Nucleus accumbens (tissue), 56 donors: ENCODE measurements at regions not wholly inside any gene's neighbourhood (a gene's known extent, or its start where the extent isn't known, plus 50 kb on each side); places are given as distances from the start of the nearest gene placed in this dataset.
A peak's percentile ranks its signal among the peaks of the same experiment; 100 is the strongest.

ENCODE experiments used
- DNase-seq, 56 donors: peaks; one replicate each; lab custom pipeline; 2025; lab: John Stamatoyannopoulos, UW

GRCh38 chr18:41706301-41706700 is 248.7 kb upstream of the PIK3C3 start:
- DNase-seq: no peak

- DNase-seq: peak in 1 of 56 donors; percentile 0
Observed at GRCh38 chr18:41703744-41704530, 251.1 kb upstream of the PIK3C3 start.

GRCh38 chr18:41700416-41700815 is 254.6 kb upstream of the PIK3C3 start:
- no peak for DNase-seq

- no peak for DNase-seq
Observed at GRCh38 chr18:41695441-41695840, 259.6 kb upstream of the PIK3C3 start.

- DNase-seq: no peak
Observed at GRCh38 chr18:41693008-41693407, 262.0 kb upstream of the PIK3C3 start.

GRCh38 chr18:41690332-41691127 is 264.5 kb upstream of the PIK3C3 start:
- DNase-seq: no peak

- DNase-seq: no peak
Observed at GRCh38 chr18:41687138-41687537, 267.9 kb upstream of the PIK3C3 start.

GRCh38 chr18:41681138-41681880 is 273.7 kb upstream of the PIK3C3 start:
- no peak for DNase-seq

- no peak for DNase-seq
Observed at GRCh38 chr18:41674506-41674905, 280.5 kb upstream of the PIK3C3 start.

- DNase-seq: no peak
Observed at GRCh38 chr18:41666231-41666630, 288.8 kb upstream of the PIK3C3 start.

GRCh38 chr18:41665210-41665609 is 289.8 kb upstream of the PIK3C3 start:
- DNase-seq: no peak

GRCh38 chr18:41660654-41661053 is 294.4 kb upstream of the PIK3C3 start:
- no peak for DNase-seq

GRCh38 chr18:41659438-41660130 is 295.4 kb upstream of the PIK3C3 start:
- DNase-seq: no peak

GRCh38 chr18:41657189-41657588 is 297.8 kb upstream of the PIK3C3 start:
- no peak for DNase-seq

GRCh38 chr18:41655074-41655473 is 300.0 kb upstream of the PIK3C3 start:
- no peak for DNase-seq

GRCh38 chr18:41647914-41648313 is 307.1 kb upstream of the PIK3C3 start:
- DNase-seq: no peak

- DNase-seq: no peak
Observed at GRCh38 chr18:41646915-41647620, 308.0 kb upstream of the PIK3C3 start.

- no peak for DNase-seq
Observed at GRCh38 chr18:41645589-41646360, 309.3 kb upstream of the PIK3C3 start.

GRCh38 chr18:41644466-41644865 is 310.6 kb upstream of the PIK3C3 start:
- no peak for DNase-seq
